HG03460 (cell line): ENCODE measurements at regions not wholly inside any gene's neighbourhood (a gene's known extent, or its start where the extent isn't known, plus 50 kb on each side); places are given as distances from the start of the nearest gene placed in this dataset.
A peak's percentile ranks its signal among the peaks of the same experiment; 100 is the strongest.
"Not testable (repeated sequence)": the region's sequence is repeated elsewhere in the genome, so short reads cannot be mapped to it uniquely, and the experiment has no call there.

Experiments used
- ATAC-seq: cut with Tn5 transposase; IDR thresholded peaks from one replicate; pipeline ENCODE4 v1.9.1; 2021; ENCODE audit not compliant: unreplicated experiment

- ATAC-seq = no peak
Observed at GRCh38 chr1:82800721-82801120, 1000.0 kb downstream of the ADGRL2 start.

GRCh38 chr1:82799261-82799660, 998.5 kb downstream of the ADGRL2 start:
- ATAC-seq = no peak

GRCh38 chr1:82795508-82796149, 994.9 kb downstream of the ADGRL2 start:
- no peak for ATAC-seq

GRCh38 chr1:82792151-82792550, 991.4 kb downstream of the ADGRL2 start:
- ATAC-seq = no peak

- no peak for ATAC-seq
Observed at GRCh38 chr1:82790556-82790955, 989.8 kb downstream of the ADGRL2 start.

GRCh38 chr1:82788660-82789059, 987.9 kb downstream of the ADGRL2 start:
- no peak for ATAC-seq

GRCh38 chr1:82788038-82788437, 987.3 kb downstream of the ADGRL2 start:
- no peak for ATAC-seq

- no peak for ATAC-seq
Observed at GRCh38 chr1:82786883-82787282, 986.1 kb downstream of the ADGRL2 start.

GRCh38 chr1:82785268-82785790, 984.6 kb downstream of the ADGRL2 start:
- no peak for ATAC-seq

GRCh38 chr1:82783044-82783443, 982.3 kb downstream of the ADGRL2 start:
- ATAC-seq = no peak

- ATAC-seq = no peak
Observed at GRCh38 chr1:82782599-82782998, 981.9 kb downstream of the ADGRL2 start.

- no peak for ATAC-seq
Observed at GRCh38 chr1:82778612-82779011, 977.9 kb downstream of the ADGRL2 start.

GRCh38 chr1:82777240-82777639, 976.5 kb downstream of the ADGRL2 start:
- ATAC-seq = no peak

- ATAC-seq = not testable (repeated sequence)
Observed at GRCh38 chr1:82776730-82777129, 976.0 kb downstream of the ADGRL2 start.

GRCh38 chr1:82775406-82776000, 974.8 kb downstream of the ADGRL2 start:
- no peak for ATAC-seq

GRCh38 chr1:82762829-82763532, 962.2 kb downstream of the ADGRL2 start:
- ATAC-seq = peak; percentile 93

GRCh38 chr1:82759035-82759434, 958.3 kb downstream of the ADGRL2 start:
- no peak for ATAC-seq

- ATAC-seq = no peak
Observed at GRCh38 chr1:82755671-82756070, 954.9 kb downstream of the ADGRL2 start.

- no peak for ATAC-seq
Observed at GRCh38 chr1:82755191-82755590, 954.5 kb downstream of the ADGRL2 start.

GRCh38 chr1:82752046-82752445, 951.3 kb downstream of the ADGRL2 start:
- ATAC-seq = no peak

GRCh38 chr1:82733645-82734044, 932.9 kb downstream of the ADGRL2 start:
- no peak for ATAC-seq

- no peak for ATAC-seq
Observed at GRCh38 chr1:82731216-82731615, 930.5 kb downstream of the ADGRL2 start.
